Keratinocyte (primary cell): ENCODE measurements at regions not wholly inside any gene's neighbourhood (a gene's known extent, or its start where the extent isn't known, plus 50 kb on each side); places are given as distances from the start of the nearest gene placed in this dataset.

Experiments used
- DNase-seq: peaks from one replicate; pipeline ENCODE4 v3.0.0-alpha.2; 2011; ENCODE audit warnings: low read depth, missing footprints, low spot score
- FAIRE-seq: peaks from 2 replicates; lab custom pipeline; 2011; peaks lifted over from hg19 to GRCh38; lab: Jason Lieb, UNC
- H2AFZ ChIP-seq: 2 replicates; pipeline ENCODE4 v1.6.0; 2012; ENCODE audit warnings: low read length, control low read depth, inconsistent platforms; ENCODE audit not compliant: control insufficient read depth
- H3K27ac ChIP-seq: 2 replicates; pipeline ENCODE4 v1.5.1; 2011; ENCODE audit warnings: low read length; ENCODE audit not compliant: control insufficient read depth, insufficient read depth
- H3K27me3 ChIP-seq: 3 replicates; pipeline ENCODE4 v1.6.0; 2011; ENCODE audit warnings: low read length; ENCODE audit not compliant: control insufficient read depth, insufficient read depth; ENCODE audit errors: extremely low read depth
- H3K36me3 ChIP-seq, 2 experiments: 2 replicates in 1 of 2; 3 replicates in 1 of 2; pipeline ENCODE4 v1.5.1; 2011; ENCODE audit warnings: low read length in 2 of 2, mild to moderate bottlenecking in 1 of 2; ENCODE audit not compliant: control insufficient read depth in 2 of 2, insufficient read depth in 2 of 2; ENCODE audit errors: extremely low read depth in 1 of 2
- H3K4me1 ChIP-seq: 3 replicates; pipeline ENCODE4 v1.5.1; 2011; ENCODE audit warnings: low read length; ENCODE audit not compliant: control insufficient read depth, insufficient read depth; ENCODE audit errors: extremely low read depth
- H3K4me2 ChIP-seq: 3 replicates; pipeline ENCODE4 v1.6.0; 2011; ENCODE audit warnings: low read depth, low read length; ENCODE audit not compliant: control insufficient read depth, insufficient read depth; ENCODE audit errors: extremely low read depth
- H3K4me3 ChIP-seq, 3 experiments: fragments of 200-600 bp in 1 of 3; sonication (generic) in 1 of 3; 2 replicates in 2 of 3; 3 replicates in 1 of 3; pipeline ENCODE4 v1.5.1; 2011 to 2016; ENCODE audit warnings: low read length in 3 of 3, mild to moderate bottlenecking in 3 of 3, control low read depth in 2 of 3, inconsistent platforms in 1 of 3, low read depth in 1 of 3, mixed read lengths in 1 of 3, mixed run types in 1 of 3, moderate library complexity in 1 of 3; ENCODE audit not compliant: control insufficient read depth in 2 of 3, insufficient read depth in 2 of 3; ENCODE audit errors: extremely low read depth in 1 of 3
- H3K79me2 ChIP-seq: 2 replicates; pipeline ENCODE4 v1.6.0; 2012; ENCODE audit warnings: low read length; ENCODE audit not compliant: control insufficient read depth, insufficient read depth
- H3K9ac ChIP-seq: 3 replicates; pipeline ENCODE4 v1.6.0; 2011; ENCODE audit warnings: low read length; ENCODE audit not compliant: control insufficient read depth, insufficient read depth; ENCODE audit errors: extremely low read depth
- H3K9me1 ChIP-seq: 3 replicates; pipeline ENCODE4 v1.6.0; 2011; ENCODE audit warnings: low read length; ENCODE audit not compliant: control insufficient read depth, insufficient read depth; ENCODE audit errors: extremely low read depth
- H3K9me3 ChIP-seq: 2 replicates; pipeline ENCODE4 v1.5.1; 2012; ENCODE audit warnings: low read depth, low read length; ENCODE audit not compliant: control insufficient read depth
- H4K20me1 ChIP-seq: 3 replicates; pipeline ENCODE4 v1.6.0; 2011; ENCODE audit warnings: low read length; ENCODE audit not compliant: control insufficient read depth, insufficient read depth; ENCODE audit errors: extremely low read depth
- CTCF ChIP-seq, 3 experiments: IDR thresholded peaks in 1 of 3; conservative IDR thresholded peaks in 1 of 3; optimal IDR thresholded peaks in 1 of 3; 2 replicates in 2 of 3; 3 replicates in 1 of 3; pipeline versions ENCODE3 to v1.5.1; 2011; ENCODE audit warnings: low read length in 3 of 3, mild to moderate bottlenecking in 3 of 3, moderate library complexity in 2 of 3, control low read depth in 1 of 3, inconsistent platforms in 1 of 3; ENCODE audit not compliant: insufficient read depth in 2 of 3; ENCODE audit errors: extremely low read depth in 1 of 3
- EZH2 ChIP-seq: IDR thresholded peaks from one replicate; pipeline ENCODE4 v1.6.1; 2012; ENCODE audit warnings: inconsistent platforms, mild to moderate bottlenecking, low read length, moderate library complexity
- dilution Hi-C: fragments of 300-500 bp; cut with MboI; formaldehyde crosslinking; loops from one replicate; pipeline ENCODE4 v1.7.0; 2020; ENCODE audit warnings: low sequenced_read_pairs; ENCODE audit not compliant: extremely low pct_ligation_motif_present

DNA sequence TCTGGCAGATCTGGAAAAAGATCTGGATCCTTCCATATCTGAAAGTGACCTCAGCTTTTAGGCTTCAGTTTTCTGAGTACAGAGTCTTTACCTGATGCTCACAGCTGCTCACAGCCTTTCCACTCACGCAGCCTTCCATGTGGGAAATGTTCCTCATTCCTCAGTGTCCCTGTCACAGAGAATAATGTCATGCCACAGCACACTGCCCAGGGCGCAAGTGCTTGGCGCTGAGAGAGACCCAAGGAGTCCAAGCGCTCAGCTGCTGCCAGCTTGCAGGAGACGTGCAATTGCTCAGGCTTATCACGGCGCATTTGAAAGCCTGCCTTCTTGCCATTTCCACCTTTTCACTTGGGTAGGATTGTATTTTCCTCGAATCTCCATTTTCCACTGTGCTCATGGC, 271.9 kb upstream of the MKI67 start:
- dilution Hi-C loops = no loop called here
- TF ChIP-seq EZH2 = no peak
- TF ChIP-seq CTCF (optimal IDR thresholded peaks at IDR 0.05 in 1 of 3, IDR thresholded peaks at IDR 0.05 in 1 of 3, conservative IDR thresholded peaks at IDR 0.05 in 1 of 3; ENCODE audit: extremely low read depth in 1 of 3, insufficient read depth in 2 of 3, low read length in 3 of 3) = no peak

GRCh38 chr10:128398999-128399398, 272.8 kb upstream of the MKI67 start:
- DNase-seq (no peak), FAIRE-seq (no peak)
- no peaks in the 10 kb centered on the region for H3K36me3 ChIP-seq
- H2AFZ ChIP-seq = no peak overlapping the region
- no peak overlapping the region for H3K4me2 ChIP-seq
- no peaks in the 10 kb centered on the region for H3K79me2 ChIP-seq
- dilution Hi-C loops = no loop called here
- no peaks in the 10 kb centered on the region for H4K20me1 ChIP-seq
- H3K4me3 ChIP-seq = no peak overlapping the region
- no peaks in the 10 kb centered on the region for H3K9me1 ChIP-seq
- no peak for TF ChIP-seq EZH2
- no peak for TF ChIP-seq CTCF (optimal IDR thresholded peaks at IDR 0.05 in 1 of 3, IDR thresholded peaks at IDR 0.05 in 1 of 3, conservative IDR thresholded peaks at IDR 0.05 in 1 of 3; ENCODE audit: extremely low read depth in 1 of 3, insufficient read depth in 2 of 3, low read length in 3 of 3)
- no peaks in the 10 kb centered on the region for H3K27me3 ChIP-seq
- H3K9ac ChIP-seq = no peak overlapping the region
- no peak overlapping the region for H3K27ac ChIP-seq
- peaks cover 3% of the 10 kb centered on the region for H3K9me3 ChIP-seq
- no peaks in the 10 kb centered on the region for H3K4me1 ChIP-seq

More for the DNA sequence above, 271.9 kb upstream of the MKI67 start:
- Histone ChIP-seq H4K20me1 (no peaks in the 10 kb centered on the region), H3K4me1 (no peaks in the 10 kb centered on the region), H3K79me2 (no peaks in the 10 kb centered on the region), H3K27me3 (no peaks in the 10 kb centered on the region), H3K9ac (no peak overlapping the region), H3K4me2 (no peak overlapping the region), H3K4me3 (no peak overlapping the region), H2AFZ (no peak overlapping the region), H3K36me3 (no peaks in the 10 kb centered on the region), H3K9me3 (peaks cover 3% of the 10 kb centered on the region), H3K27ac (no peak overlapping the region), H3K9me1 (no peaks in the 10 kb centered on the region)
- FAIRE-seq (no peak), DNase-seq (no peak)
